ENCODE measurements at regions not wholly inside any gene's neighbourhood (a gene's known extent, or its start where the extent isn't known, plus 50 kb on each side); places are given as distances from the start of the nearest gene placed in this dataset.
A peak's percentile ranks its signal among the peaks of the same experiment; 100 is the strongest.

GRCh38 chr13:62331384-62331783 lies 915.7 kb upstream of the PCDH20 start:
- DNase-seq = no peak
- in situ Hi-C loops (cut with MboI; ENCODE audit: low pct_unique_long_range_greater_than_20kb, low sequenced_read_pairs) = no loop called here

- in situ Hi-C loops (cut with MboI; ENCODE audit: low pct_unique_long_range_greater_than_20kb, low sequenced_read_pairs) = no loop called here
Measured at GRCh38 chr13:62327367-62327766, 911.7 kb upstream of the PCDH20 start.

GRCh38 chr13:62324842-62325241 lies 909.2 kb upstream of the PCDH20 start:
- DNase-seq = no peak
- in situ Hi-C loops (cut with MboI; ENCODE audit: low pct_unique_long_range_greater_than_20kb, low sequenced_read_pairs) = no loop called here

More at GRCh38 chr13:62327367-62327766, 911.7 kb upstream of the PCDH20 start:
- DNase-seq = no peak

GRCh38 chr13:62321895-62322294 lies 906.2 kb upstream of the PCDH20 start:
- DNase-seq = no peak
- in situ Hi-C loops (cut with MboI; ENCODE audit: low pct_unique_long_range_greater_than_20kb, low sequenced_read_pairs) = no loop called here

GRCh38 chr13:62321139-62321538 lies 905.5 kb upstream of the PCDH20 start:
- in situ Hi-C loops (cut with MboI; ENCODE audit: low pct_unique_long_range_greater_than_20kb, low sequenced_read_pairs) = no loop called here
- DNase-seq = no peak

GRCh38 chr13:62320129-62321108 lies 904.8 kb upstream of the PCDH20 start:
- DNase-seq = peak; percentile 27
- in situ Hi-C loops (cut with MboI; ENCODE audit: low pct_unique_long_range_greater_than_20kb, low sequenced_read_pairs) = no loop called here

GRCh38 chr13:62309904-62310303 lies 894.3 kb upstream of the PCDH20 start:
- no peak for DNase-seq
- in situ Hi-C loops (cut with MboI; ENCODE audit: low pct_unique_long_range_greater_than_20kb, low sequenced_read_pairs) = no loop called here

- DNase-seq = no peak
- in situ Hi-C loops (cut with MboI; ENCODE audit: low pct_unique_long_range_greater_than_20kb, low sequenced_read_pairs) = no loop called here
Measured at GRCh38 chr13:62305756-62306155, 890.1 kb upstream of the PCDH20 start.

GRCh38 chr13:62302341-62302740 lies 886.7 kb upstream of the PCDH20 start:
- no peak for DNase-seq
- in situ Hi-C loops (cut with MboI; ENCODE audit: low pct_unique_long_range_greater_than_20kb, low sequenced_read_pairs) = no loop called here

GRCh38 chr13:62299988-62300387 lies 884.3 kb upstream of the PCDH20 start:
- no peak for DNase-seq
- in situ Hi-C loops (cut with MboI; ENCODE audit: low pct_unique_long_range_greater_than_20kb, low sequenced_read_pairs) = no loop called here

GRCh38 chr13:62296812-62297211 lies 881.2 kb upstream of the PCDH20 start:
- in situ Hi-C loops (cut with MboI; ENCODE audit: low pct_unique_long_range_greater_than_20kb, low sequenced_read_pairs) = no loop called here

GRCh38 chr13:62294244-62294643 lies 878.6 kb upstream of the PCDH20 start:
- in situ Hi-C loops (cut with MboI; ENCODE audit: low pct_unique_long_range_greater_than_20kb, low sequenced_read_pairs) = no loop called here
- no peak for DNase-seq

More at GRCh38 chr13:62296812-62297211, 881.2 kb upstream of the PCDH20 start:
- no peak for DNase-seq

- DNase-seq = no peak
- in situ Hi-C loops (cut with MboI; ENCODE audit: low pct_unique_long_range_greater_than_20kb, low sequenced_read_pairs) = no loop called here
Measured at GRCh38 chr13:62292714-62293480, 877.2 kb upstream of the PCDH20 start.

GRCh38 chr13:62290542-62290941 lies 874.9 kb upstream of the PCDH20 start:
- no peak for DNase-seq
- in situ Hi-C loops (cut with MboI; ENCODE audit: low pct_unique_long_range_greater_than_20kb, low sequenced_read_pairs) = no loop called here

GRCh38 chr13:62287764-62288163 lies 872.1 kb upstream of the PCDH20 start:
- DNase-seq = no peak
- in situ Hi-C loops (cut with MboI; ENCODE audit: low pct_unique_long_range_greater_than_20kb, low sequenced_read_pairs) = no loop called here

GRCh38 chr13:62280590-62280989 lies 864.9 kb upstream of the PCDH20 start:
- peak; percentile 11 for DNase-seq
- in situ Hi-C loops (cut with MboI; ENCODE audit: low pct_unique_long_range_greater_than_20kb, low sequenced_read_pairs) = no loop called here

- DNase-seq = no peak
- in situ Hi-C loops (cut with MboI; ENCODE audit: low pct_unique_long_range_greater_than_20kb, low sequenced_read_pairs) = no loop called here
Measured at GRCh38 chr13:62278271-62278670, 862.6 kb upstream of the PCDH20 start.

- no peak for DNase-seq
- in situ Hi-C loops (cut with MboI; ENCODE audit: low pct_unique_long_range_greater_than_20kb, low sequenced_read_pairs) = no loop called here
Measured at GRCh38 chr13:62251734-62252133, 836.1 kb upstream of the PCDH20 start.

GRCh38 chr13:62250501-62251201 lies 835.0 kb upstream of the PCDH20 start:
- no peak for DNase-seq
- in situ Hi-C loops (cut with MboI; ENCODE audit: low pct_unique_long_range_greater_than_20kb, low sequenced_read_pairs) = no loop called here

- DNase-seq = no peak
- in situ Hi-C loops (cut with MboI; ENCODE audit: low pct_unique_long_range_greater_than_20kb, low sequenced_read_pairs) = no loop called here
Measured at GRCh38 chr13:62246581-62246980, 830.9 kb upstream of the PCDH20 start.

Data from KBM-7 (cell line).